Keratinocyte (primary cell): ENCODE measurements at regions not wholly inside any gene's neighbourhood (a gene's known extent, or its start where the extent isn't known, plus 50 kb on each side); places are given as distances from the start of the nearest gene placed in this dataset.

Experiments
- DNase-seq: peaks from one replicate; pipeline ENCODE4 v3.0.0-alpha.2; 2011; ENCODE audit warnings: low read depth, missing footprints, low spot score
- FAIRE-seq: peaks from 2 replicates; lab custom pipeline; 2011; peaks lifted over from hg19 to GRCh38; lab: Jason Lieb, UNC
- H2AFZ ChIP-seq: 2 replicates; pipeline ENCODE4 v1.6.0; 2012; ENCODE audit warnings: low read length, control low read depth, inconsistent platforms; ENCODE audit not compliant: control insufficient read depth
- H3K27ac ChIP-seq: 2 replicates; pipeline ENCODE4 v1.5.1; 2011; ENCODE audit warnings: low read length; ENCODE audit not compliant: control insufficient read depth, insufficient read depth
- H3K27me3 ChIP-seq: 3 replicates; pipeline ENCODE4 v1.6.0; 2011; ENCODE audit warnings: low read length; ENCODE audit not compliant: control insufficient read depth, insufficient read depth; ENCODE audit errors: extremely low read depth
- H3K36me3 ChIP-seq, 2 experiments: 2 replicates in 1 of 2; 3 replicates in 1 of 2; pipeline ENCODE4 v1.5.1; 2011; ENCODE audit warnings: low read length in 2 of 2, mild to moderate bottlenecking in 1 of 2; ENCODE audit not compliant: control insufficient read depth in 2 of 2, insufficient read depth in 2 of 2; ENCODE audit errors: extremely low read depth in 1 of 2
- H3K4me1 ChIP-seq: 3 replicates; pipeline ENCODE4 v1.5.1; 2011; ENCODE audit warnings: low read length; ENCODE audit not compliant: control insufficient read depth, insufficient read depth; ENCODE audit errors: extremely low read depth
- H3K4me2 ChIP-seq: 3 replicates; pipeline ENCODE4 v1.6.0; 2011; ENCODE audit warnings: low read depth, low read length; ENCODE audit not compliant: control insufficient read depth, insufficient read depth; ENCODE audit errors: extremely low read depth
- H3K4me3 ChIP-seq, 3 experiments: fragments of 200-600 bp in 1 of 3; sonication (generic) in 1 of 3; 2 replicates in 2 of 3; 3 replicates in 1 of 3; pipeline ENCODE4 v1.5.1; 2011 to 2016; ENCODE audit warnings: low read length in 3 of 3, mild to moderate bottlenecking in 3 of 3, control low read depth in 2 of 3, inconsistent platforms in 1 of 3, low read depth in 1 of 3, mixed read lengths in 1 of 3, mixed run types in 1 of 3, moderate library complexity in 1 of 3; ENCODE audit not compliant: control insufficient read depth in 2 of 3, insufficient read depth in 2 of 3; ENCODE audit errors: extremely low read depth in 1 of 3
- H3K79me2 ChIP-seq: 2 replicates; pipeline ENCODE4 v1.6.0; 2012; ENCODE audit warnings: low read length; ENCODE audit not compliant: control insufficient read depth, insufficient read depth
- H3K9ac ChIP-seq: 3 replicates; pipeline ENCODE4 v1.6.0; 2011; ENCODE audit warnings: low read length; ENCODE audit not compliant: control insufficient read depth, insufficient read depth; ENCODE audit errors: extremely low read depth
- H3K9me1 ChIP-seq: 3 replicates; pipeline ENCODE4 v1.6.0; 2011; ENCODE audit warnings: low read length; ENCODE audit not compliant: control insufficient read depth, insufficient read depth; ENCODE audit errors: extremely low read depth
- H3K9me3 ChIP-seq: 2 replicates; pipeline ENCODE4 v1.5.1; 2012; ENCODE audit warnings: low read depth, low read length; ENCODE audit not compliant: control insufficient read depth
- H4K20me1 ChIP-seq: 3 replicates; pipeline ENCODE4 v1.6.0; 2011; ENCODE audit warnings: low read length; ENCODE audit not compliant: control insufficient read depth, insufficient read depth; ENCODE audit errors: extremely low read depth
- EZH2 ChIP-seq: IDR thresholded peaks from one replicate; pipeline ENCODE4 v1.6.1; 2012; ENCODE audit warnings: inconsistent platforms, mild to moderate bottlenecking, low read length, moderate library complexity
- dilution Hi-C: fragments of 300-500 bp; cut with MboI; formaldehyde crosslinking; loops from one replicate; pipeline ENCODE4 v1.7.0; 2020; ENCODE audit warnings: low sequenced_read_pairs; ENCODE audit not compliant: extremely low pct_ligation_motif_present
- TF ChIP-seq, protein P1 (sequence below), 3 experiments: IDR thresholded peaks in 1 of 3; conservative IDR thresholded peaks in 1 of 3; optimal IDR thresholded peaks in 1 of 3; 2 replicates in 2 of 3; 3 replicates in 1 of 3; pipeline versions ENCODE3 to v1.5.1; 2011; ENCODE audit warnings: low read length in 3 of 3, mild to moderate bottlenecking in 3 of 3, moderate library complexity in 2 of 3, control low read depth in 1 of 3, inconsistent platforms in 1 of 3; ENCODE audit not compliant: insufficient read depth in 2 of 3; ENCODE audit errors: extremely low read depth in 1 of 3

DNA sequence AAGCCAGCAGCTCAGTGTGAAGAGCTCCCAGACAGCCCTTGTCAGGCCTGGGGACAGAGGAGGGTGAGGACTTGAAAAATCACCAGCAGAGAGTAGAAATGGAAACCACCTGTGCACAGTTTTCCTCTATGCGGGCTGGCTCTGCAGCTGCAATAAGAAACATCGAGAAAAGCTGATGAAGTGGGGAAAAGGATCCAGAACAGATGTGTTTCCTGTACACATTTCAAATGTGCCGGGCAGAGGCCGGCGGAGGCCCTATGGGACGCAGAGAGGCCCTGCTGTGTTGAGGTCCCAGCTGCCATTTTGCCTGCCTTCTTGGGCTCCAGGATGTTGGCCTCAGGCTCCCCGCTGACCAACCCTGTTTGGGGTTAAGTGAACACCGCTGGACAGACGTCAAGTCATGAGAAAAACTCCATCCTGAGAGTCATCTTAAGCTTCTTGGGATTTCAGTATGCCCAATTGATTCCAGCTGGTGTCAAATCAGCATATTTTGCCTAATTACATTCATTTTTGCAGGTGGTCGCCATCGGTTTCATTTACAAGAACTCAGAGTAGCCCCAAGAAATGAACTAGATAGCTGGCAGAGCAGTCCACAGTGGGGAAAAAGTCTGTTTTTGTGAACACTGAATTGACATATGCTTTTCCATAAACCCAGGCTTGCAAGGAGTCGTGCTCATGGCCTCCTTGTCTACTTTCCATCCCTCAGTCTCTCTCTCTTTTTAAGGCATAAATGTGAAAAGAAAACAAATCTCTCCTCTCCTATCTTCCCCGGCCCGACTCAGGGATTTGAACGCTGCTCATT is 150.4 kb upstream of the PHACTR3 start:
- Histone ChIP-seq H3K9me3 (no peaks in the 10 kb centered on the region), H3K4me1 (no peaks in the 10 kb centered on the region), H3K9me1 (no peaks in the 10 kb centered on the region), H3K4me2 (no peak overlapping the region), H2AFZ (no peak overlapping the region), H3K27me3 (peaks cover 8% of the 10 kb centered on the region), H3K79me2 (no peaks in the 10 kb centered on the region), H4K20me1 (no peaks in the 10 kb centered on the region), H3K4me3 (no peak overlapping the region), H3K36me3 (no peaks in the 10 kb centered on the region), H3K27ac (no peak overlapping the region), H3K9ac (no peak overlapping the region)
- dilution Hi-C loops = no loop called here
- FAIRE-seq (no peak), DNase-seq (no peak)
- TF ChIP-seq EZH2 = no peak
- TF ChIP-seq, protein P1, sequence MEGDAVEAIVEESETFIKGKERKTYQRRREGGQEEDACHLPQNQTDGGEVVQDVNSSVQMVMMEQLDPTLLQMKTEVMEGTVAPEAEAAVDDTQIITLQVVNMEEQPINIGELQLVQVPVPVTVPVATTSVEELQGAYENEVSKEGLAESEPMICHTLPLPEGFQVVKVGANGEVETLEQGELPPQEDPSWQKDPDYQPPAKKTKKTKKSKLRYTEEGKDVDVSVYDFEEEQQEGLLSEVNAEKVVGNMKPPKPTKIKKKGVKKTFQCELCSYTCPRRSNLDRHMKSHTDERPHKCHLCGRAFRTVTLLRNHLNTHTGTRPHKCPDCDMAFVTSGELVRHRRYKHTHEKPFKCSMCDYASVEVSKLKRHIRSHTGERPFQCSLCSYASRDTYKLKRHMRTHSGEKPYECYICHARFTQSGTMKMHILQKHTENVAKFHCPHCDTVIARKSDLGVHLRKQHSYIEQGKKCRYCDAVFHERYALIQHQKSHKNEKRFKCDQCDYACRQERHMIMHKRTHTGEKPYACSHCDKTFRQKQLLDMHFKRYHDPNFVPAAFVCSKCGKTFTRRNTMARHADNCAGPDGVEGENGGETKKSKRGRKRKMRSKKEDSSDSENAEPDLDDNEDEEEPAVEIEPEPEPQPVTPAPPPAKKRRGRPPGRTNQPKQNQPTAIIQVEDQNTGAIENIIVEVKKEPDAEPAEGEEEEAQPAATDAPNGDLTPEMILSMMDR (optimal IDR thresholded peaks at IDR 0.05 in 1 of 3, IDR thresholded peaks at IDR 0.05 in 1 of 3, conservative IDR thresholded peaks at IDR 0.05 in 1 of 3; ENCODE audit: extremely low read depth in 1 of 3, insufficient read depth in 2 of 3, low read length in 3 of 3) = no peak

DNA sequence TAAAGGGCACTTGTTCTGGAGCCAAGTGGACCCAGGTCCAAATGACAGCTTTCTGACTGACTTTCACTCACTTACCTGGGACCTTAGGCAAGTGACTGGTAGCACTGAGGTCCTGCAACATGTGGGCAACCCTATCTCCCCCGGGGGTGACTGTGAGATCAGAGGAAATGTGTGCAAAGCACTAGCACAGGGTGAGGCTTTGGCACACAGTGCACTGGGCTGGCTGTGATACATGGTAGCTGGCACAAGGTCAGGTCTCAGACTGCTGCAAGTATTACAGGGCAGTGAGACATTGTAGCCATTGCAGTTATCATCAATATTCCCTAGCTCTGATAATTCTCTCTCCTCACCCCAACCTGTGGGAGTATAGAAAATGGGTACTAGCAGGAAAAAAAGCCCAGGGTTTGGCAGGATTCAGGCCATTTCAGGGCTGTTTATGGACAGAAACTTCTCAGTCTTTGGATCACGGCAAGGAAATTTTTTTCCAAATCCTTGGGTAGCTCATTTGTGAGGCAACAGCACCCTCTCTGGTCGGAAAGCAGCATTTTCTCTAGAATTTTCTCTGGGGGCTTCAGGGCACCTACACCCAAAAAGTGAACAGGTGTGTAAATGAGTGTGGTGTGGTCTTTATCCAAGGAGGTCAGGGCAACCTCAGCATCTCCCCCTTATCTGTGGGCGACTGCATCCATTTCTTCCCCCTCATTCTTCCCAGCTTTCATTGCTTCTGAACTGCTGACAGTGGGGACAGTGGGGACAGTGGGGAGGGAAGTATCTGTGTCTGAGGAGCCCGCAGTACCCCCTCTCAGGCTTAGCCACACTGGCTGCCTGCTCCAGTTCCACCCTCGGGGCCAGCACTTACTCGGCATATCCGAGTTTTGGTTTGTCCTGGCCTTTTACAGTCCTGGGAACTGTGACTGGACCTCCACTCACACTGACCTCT is 148.7 kb upstream of the PHACTR3 start:
- TF ChIP-seq, protein P1 (optimal IDR thresholded peaks at IDR 0.05 in 1 of 3, IDR thresholded peaks at IDR 0.05 in 1 of 3, conservative IDR thresholded peaks at IDR 0.05 in 1 of 3; ENCODE audit: extremely low read depth in 1 of 3, insufficient read depth in 2 of 3, low read length in 3 of 3) = peak; percentile 51 to 55 (median 54)
- no peak for TF ChIP-seq EZH2
- Histone ChIP-seq H3K9ac (no peak overlapping the region), H3K4me1 (no peaks in the 10 kb centered on the region), H3K27me3 (peaks cover 8% of the 10 kb centered on the region), H3K9me1 (no peaks in the 10 kb centered on the region), H3K36me3 (no peaks in the 10 kb centered on the region), H3K27ac (no peak overlapping the region), H3K4me3 (no peak overlapping the region), H4K20me1 (no peaks in the 10 kb centered on the region), H3K79me2 (no peaks in the 10 kb centered on the region), H3K4me2 (no peak overlapping the region), H2AFZ (no peak overlapping the region), H3K9me3 (no peaks in the 10 kb centered on the region)
- dilution Hi-C loops = no loop called here
- DNase-seq (no peak), FAIRE-seq (no peak)
